Muscle of back (tissue), 3 donors: ENCODE measurements at regions not wholly inside any gene's neighbourhood (a gene's known extent, or its start where the extent isn't known, plus 50 kb on each side); places are given as distances from the start of the nearest gene placed in this dataset.
"Not testable (repeated sequence)": the region's sequence is repeated elsewhere in the genome, so short reads cannot be mapped to it uniquely, and the experiment has no call there.

Source experiments
- DNase-seq, 3 donors: peaks; one replicate each; pipeline versions ENCODE4 v3.0.0 to v3.0.0-alpha.2; 2013

DNA sequence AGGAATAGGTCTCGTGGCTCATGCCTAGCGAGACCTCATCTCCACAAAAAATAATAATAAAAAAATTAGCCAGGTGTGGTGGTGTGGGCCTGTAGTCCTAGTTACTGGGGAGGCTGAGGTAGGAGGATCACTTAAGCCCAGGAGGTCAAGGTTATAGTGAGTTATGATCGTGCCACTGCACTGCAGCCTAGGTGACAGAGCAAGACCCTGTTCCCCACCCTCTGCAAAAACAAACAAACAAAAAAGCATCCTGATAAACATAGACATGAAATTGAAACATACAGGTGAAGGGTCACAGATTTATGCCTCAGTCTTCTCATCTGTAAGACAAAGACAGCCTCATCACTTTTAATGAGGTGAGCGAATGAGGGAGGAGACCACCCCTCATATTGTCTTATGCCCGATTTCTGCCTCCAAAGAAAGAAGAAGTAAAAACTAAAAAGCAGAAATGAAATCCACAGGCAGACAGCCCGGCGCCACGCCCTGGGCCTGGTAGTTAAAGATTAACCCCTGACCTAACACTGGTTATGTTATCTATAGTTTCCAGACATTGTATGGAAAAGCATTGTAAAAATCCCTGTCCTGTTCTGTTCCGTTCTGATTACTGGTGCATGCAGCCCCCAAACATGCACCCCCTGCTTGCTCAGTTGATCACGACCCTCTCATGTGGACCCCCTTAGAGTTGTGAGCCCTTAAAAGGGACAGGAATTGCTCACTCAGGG, 138.5 kb downstream of the OR2B2 start:
- not testable (repeated sequence) for DNase-seq

DNA sequence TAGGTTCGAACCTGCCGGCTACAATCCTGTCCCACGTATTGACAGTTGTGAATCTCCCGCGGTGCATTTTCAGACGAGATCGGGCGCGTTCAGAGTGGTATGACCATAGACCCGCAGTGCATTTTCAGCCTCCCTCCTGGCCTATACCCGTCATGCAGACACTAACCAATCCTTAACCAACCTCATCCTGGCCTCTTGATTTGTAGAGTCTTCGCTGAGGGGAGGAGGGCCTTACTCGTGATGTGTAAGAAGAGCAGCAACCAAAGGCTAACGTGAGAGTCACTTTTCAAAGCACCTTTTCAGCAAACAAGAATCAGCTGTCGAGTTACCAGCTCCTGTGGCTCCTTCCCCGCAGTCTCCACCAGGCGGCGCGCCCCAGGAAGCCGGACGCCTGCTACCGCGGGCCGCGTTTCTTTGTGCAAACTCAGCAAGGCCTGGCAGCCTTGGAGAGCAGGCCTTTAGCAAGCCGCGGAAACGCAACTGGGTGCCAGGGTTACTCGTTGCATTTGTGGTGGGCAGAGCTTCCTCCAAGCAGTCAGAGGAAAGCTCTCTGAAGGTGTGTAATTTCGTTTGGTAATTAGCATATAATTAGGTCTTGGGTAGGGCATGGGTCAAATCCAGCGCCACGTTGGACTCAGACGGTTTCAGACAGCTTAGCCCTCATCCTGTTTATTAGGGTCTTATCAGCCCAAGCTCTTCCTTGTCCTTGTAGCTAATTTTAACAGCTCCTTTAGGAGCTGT, 139.8 kb downstream of the OR2B2 start:
- peak; percentile 68 to 90 (median 83) for DNase-seq

GRCh38 chr6:27771235-27771634, 141.0 kb downstream of the OR2B2 start:
- DNase-seq, result no peak

DNA sequence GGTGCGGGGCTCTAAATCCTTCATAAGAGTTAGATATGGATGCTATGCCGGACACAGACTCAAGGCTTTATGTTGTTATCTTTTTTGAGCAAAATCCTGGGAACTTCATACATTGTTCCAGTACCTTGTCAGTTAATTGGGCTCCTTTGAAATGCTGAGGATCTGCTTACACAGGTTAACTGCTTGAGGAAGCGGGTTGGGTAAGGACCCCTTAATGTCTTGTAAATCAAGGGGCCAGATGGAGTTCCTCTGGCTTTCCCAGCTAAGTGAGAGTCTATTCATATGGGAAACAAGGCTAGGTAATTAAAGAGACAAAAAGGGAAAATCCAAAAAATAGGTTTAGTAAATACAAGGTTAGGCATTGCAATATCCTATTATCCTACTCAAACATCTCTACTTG, 141.5 kb downstream of the OR2B2 start:
- DNase-seq, result no peak

DNA sequence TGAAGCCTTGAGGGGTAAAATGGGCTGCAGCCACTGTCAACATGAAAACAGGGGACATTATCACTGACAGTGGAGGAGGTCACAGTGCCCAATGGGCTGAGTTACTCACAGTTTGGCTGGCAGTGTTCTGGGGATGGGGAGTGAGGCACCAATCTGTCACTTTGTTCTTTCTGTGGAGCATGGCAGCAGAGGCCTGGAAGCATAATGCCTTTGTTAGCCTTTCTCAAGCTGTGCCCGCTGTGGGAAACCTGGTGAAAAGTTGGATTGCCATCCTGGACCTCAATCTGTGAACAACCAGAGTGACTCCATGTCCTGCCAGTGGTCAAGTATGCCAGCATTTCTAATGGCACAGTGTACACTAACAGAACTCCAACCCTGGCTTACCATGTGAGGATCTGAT, 143.6 kb downstream of the OR2B2 start:
- no peak for DNase-seq

- DNase-seq, result no peak
Observed at GRCh38 chr6:27767851-27768250, 144.3 kb downstream of the OR2B2 start.

- no peak for DNase-seq
Observed at GRCh38 chr6:27766405-27766804, 145.8 kb downstream of the OR2B2 start.

DNA sequence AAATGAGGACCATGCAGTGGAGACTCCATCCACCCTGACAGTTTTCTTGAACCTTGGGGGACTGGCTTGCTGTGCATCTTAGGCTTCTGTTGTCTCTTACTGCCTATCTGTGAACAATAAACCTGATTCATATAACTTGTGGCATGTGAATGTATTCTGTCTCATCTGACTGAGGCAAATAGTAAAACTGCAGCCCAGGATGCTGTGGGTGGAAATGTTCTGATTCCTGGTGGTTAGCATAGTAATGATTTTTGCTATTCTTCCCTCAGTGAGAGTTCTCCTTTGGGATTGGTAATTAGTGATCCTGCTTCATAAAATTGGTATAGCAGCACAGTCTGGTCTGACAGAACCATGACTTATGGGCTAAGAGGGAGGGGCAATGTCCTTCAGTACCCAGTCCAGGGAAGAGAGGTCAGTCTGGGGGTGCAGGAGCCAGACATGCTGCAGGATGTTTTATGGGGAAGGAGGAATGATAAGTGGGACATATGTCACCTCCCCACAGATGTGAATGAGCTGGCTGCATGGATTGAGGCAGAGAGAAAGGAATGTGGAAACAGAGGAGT, 147.1 kb downstream of the OR2B2 start:
- no peak for DNase-seq

GRCh38 chr6:27761391-27761790, 150.8 kb downstream of the OR2B2 start:
- peak in 1 of 3 donors; percentile 46 for DNase-seq

- DNase-seq, result no peak
Observed at GRCh38 chr6:27760464-27760863, 151.7 kb downstream of the OR2B2 start.

DNA sequence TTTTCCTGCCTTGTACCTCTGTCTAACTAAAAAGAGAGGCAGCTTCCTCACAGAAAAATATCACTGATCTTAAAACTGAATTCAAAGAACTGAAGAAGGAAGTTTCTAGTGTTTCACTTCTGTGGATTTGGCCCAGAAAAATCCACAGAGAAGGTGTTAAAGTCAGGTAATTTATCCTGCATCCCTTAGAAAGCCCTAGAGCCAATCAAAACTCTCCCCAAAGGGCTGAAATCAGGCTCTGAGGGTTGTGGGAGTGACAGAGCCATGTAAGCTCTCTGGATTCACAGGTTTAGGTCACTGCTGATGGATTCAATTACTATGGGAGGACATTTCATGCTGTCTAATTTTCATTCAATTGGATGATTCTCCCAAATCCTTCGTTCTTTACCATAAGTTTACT, 152.3 kb downstream of the OR2B2 start:
- DNase-seq, result no peak

GRCh38 chr6:27758491-27758890, 153.7 kb downstream of the OR2B2 start:
- DNase-seq, result no peak

- peak in 2 of 3 donors; percentile 55 to 86 for DNase-seq
Observed at GRCh38 chr6:27757307-27757706, 154.9 kb downstream of the OR2B2 start.

GRCh38 chr6:27755768-27756167, 156.4 kb downstream of the OR2B2 start:
- no peak for DNase-seq

DNA sequence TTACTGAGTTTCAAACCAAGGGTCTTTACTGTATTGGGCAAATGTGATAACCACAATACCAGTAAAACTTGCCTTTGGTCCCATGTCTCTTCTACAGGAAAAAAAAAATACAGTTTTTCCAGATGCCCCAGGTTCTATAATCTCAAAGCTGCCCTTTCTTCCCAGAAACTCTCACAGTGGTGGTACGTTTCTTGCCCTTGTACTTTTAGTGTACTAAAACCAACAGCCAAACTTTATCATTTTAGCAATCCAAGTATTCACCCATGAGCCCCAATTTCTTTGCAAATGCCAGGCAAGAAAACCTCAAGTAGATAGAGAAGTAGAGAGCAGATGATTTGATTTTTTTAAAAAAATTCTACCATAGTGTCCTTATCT, 157.8 kb downstream of the OR2B2 start:
- no peak for DNase-seq

- peak; percentile 54 to 82 (median 79) for DNase-seq
Observed at GRCh38 chr6:27753668-27754407, 158.4 kb downstream of the OR2B2 start.

GRCh38 chr6:27752038-27752885, 159.9 kb downstream of the OR2B2 start:
- peak; percentile 90 to 94 (median 91) for DNase-seq

DNA sequence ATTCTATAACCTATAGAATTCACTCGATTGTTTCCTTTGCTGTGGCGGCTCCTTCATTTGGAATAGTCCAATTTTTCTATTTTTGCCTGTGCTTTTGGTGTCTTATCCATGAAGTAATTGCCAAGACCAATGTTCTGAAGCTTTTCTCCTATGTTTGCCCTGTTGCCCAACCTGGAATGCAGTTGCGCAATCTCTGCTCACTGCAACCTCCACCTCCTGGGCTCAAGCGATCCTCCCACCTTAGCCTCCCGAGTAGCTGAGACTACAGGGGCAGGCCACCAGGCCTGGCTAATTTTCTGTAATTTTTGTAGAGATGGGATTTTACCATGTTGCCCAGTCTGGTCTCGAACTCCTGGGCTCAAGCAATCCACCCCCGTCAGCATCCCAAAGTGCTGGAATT, 163.5 kb downstream of the OR2B2 start:
- no peak for DNase-seq

GRCh38 chr6:27747637-27748036, 164.6 kb downstream of the OR2B2 start:
- no peak for DNase-seq

DNA sequence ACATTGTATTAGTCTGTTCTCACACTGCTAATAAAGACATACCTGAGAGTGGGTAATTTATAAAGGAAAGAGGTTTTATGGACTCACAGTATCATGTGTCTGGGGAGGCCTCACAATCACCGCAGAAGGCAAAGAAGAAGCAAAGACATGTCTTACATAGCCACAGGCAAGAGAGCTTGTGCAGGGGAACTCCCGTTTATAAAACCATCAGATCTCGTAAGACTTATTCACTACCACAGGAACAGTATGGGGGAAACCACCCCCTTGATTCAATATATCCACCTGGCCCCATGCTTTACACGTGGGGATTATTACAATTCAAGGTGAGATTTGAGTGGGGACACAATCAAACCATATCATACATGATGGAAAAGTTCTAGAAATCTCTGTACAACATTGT, 165.3 kb downstream of the OR2B2 start:
- not testable (repeated sequence) for DNase-seq

- no peak for DNase-seq
Observed at GRCh38 chr6:27743787-27744186, 168.4 kb downstream of the OR2B2 start.
